GM18870 (cell line): ENCODE measurements at regions not wholly inside any gene's neighbourhood (a gene's known extent, or its start where the extent isn't known, plus 50 kb on each side); places are given as distances from the start of the nearest gene placed in this dataset.
"Not testable (repeated sequence)": the region's sequence is repeated elsewhere in the genome, so short reads cannot be mapped to it uniquely, and the experiment has no call there.

Source experiments
- ATAC-seq: cut with Tn5 transposase; IDR thresholded peaks from one replicate; pipeline ENCODE4 v1.9.1; 2021; ENCODE audit warnings: moderate library complexity; ENCODE audit not compliant: unreplicated experiment

GRCh38 chr1:9459816-9460407 lies 79.4 kb upstream of the SLC25A33 start:
- no peak for ATAC-seq

- no peak for ATAC-seq
Observed at GRCh38 chr1:9465640-9466039, 73.6 kb upstream of the SLC25A33 start.

GRCh38 chr1:9466780-9467758 lies 72.2 kb upstream of the SLC25A33 start:
- no peak for ATAC-seq

GRCh38 chr1:9469882-9470281 lies 69.4 kb upstream of the SLC25A33 start:
- ATAC-seq = not testable (repeated sequence)

GRCh38 chr1:9471679-9472078 lies 67.6 kb upstream of the SLC25A33 start:
- ATAC-seq = no peak

- ATAC-seq = no peak
Observed at GRCh38 chr1:9472386-9473031, 66.8 kb upstream of the SLC25A33 start.

GRCh38 chr1:9473032-9473807 lies 66.0 kb upstream of the SLC25A33 start:
- ATAC-seq = no peak

GRCh38 chr1:9475061-9475627 lies 64.1 kb upstream of the SLC25A33 start:
- no peak for ATAC-seq

- ATAC-seq = no peak
Observed at GRCh38 chr1:9476790-9477463, 62.3 kb upstream of the SLC25A33 start.

GRCh38 chr1:9477535-9477934 lies 61.7 kb upstream of the SLC25A33 start:
- no peak for ATAC-seq

GRCh38 chr1:9478021-9478420 lies 61.2 kb upstream of the SLC25A33 start:
- no peak for ATAC-seq

- no peak for ATAC-seq
Observed at GRCh38 chr1:9481048-9481447, 58.2 kb upstream of the SLC25A33 start.

GRCh38 chr1:9482403-9482802 lies 56.9 kb upstream of the SLC25A33 start:
- no peak for ATAC-seq

GRCh38 chr1:9482816-9483572 lies 56.3 kb upstream of the SLC25A33 start:
- no peak for ATAC-seq

- ATAC-seq = no peak
Observed at GRCh38 chr1:9486466-9487140, 52.7 kb upstream of the SLC25A33 start.
